GF-D8 (cell line): ENCODE measurements at regions not wholly inside any gene's neighbourhood (a gene's known extent, or its start where the extent isn't known, plus 50 kb on each side); places are given as distances from the start of the nearest gene placed in this dataset.
A peak's percentile ranks its signal among the peaks of the same experiment; 100 is the strongest.
"Not testable (repeated sequence)": the region's sequence is repeated elsewhere in the genome, so short reads cannot be mapped to it uniquely, and the experiment has no call there.

ENCODE experiments used
- DNase-seq: peaks from one replicate; lab custom pipeline; 2025; lab: John Stamatoyannopoulos, UW

- no peak for DNase-seq
Observed at GRCh38 chr10:36556468-36556867, 568.9 kb upstream of the ANKRD30A start.

- DNase-seq = no peak
Observed at GRCh38 chr10:36555036-36555435, 570.4 kb upstream of the ANKRD30A start.

- DNase-seq = no peak
Observed at GRCh38 chr10:36547965-36548364, 577.4 kb upstream of the ANKRD30A start.

- no peak for DNase-seq
Observed at GRCh38 chr10:36542493-36542892, 582.9 kb upstream of the ANKRD30A start.

GRCh38 chr10:36540611-36541010 is 584.8 kb upstream of the ANKRD30A start:
- DNase-seq = no peak

GRCh38 chr10:36538953-36539586 is 586.3 kb upstream of the ANKRD30A start:
- peak; percentile 65 for DNase-seq

- DNase-seq = peak; percentile 99
Observed at GRCh38 chr10:36534471-36535002, 590.9 kb upstream of the ANKRD30A start.

- no peak for DNase-seq
Observed at GRCh38 chr10:36533861-36534260, 591.5 kb upstream of the ANKRD30A start.

GRCh38 chr10:36533316-36533715 is 592.1 kb upstream of the ANKRD30A start:
- DNase-seq = no peak

- no peak for DNase-seq
Observed at GRCh38 chr10:36531621-36532020, 593.8 kb upstream of the ANKRD30A start.

GRCh38 chr10:36526033-36526432 is 599.4 kb upstream of the ANKRD30A start:
- DNase-seq = no peak

- DNase-seq = not testable (repeated sequence)
Observed at GRCh38 chr10:36524126-36524525, 601.3 kb upstream of the ANKRD30A start.

- no peak for DNase-seq
Observed at GRCh38 chr10:36519909-36520308, 605.5 kb upstream of the ANKRD30A start.

GRCh38 chr10:36516281-36516680 is 609.1 kb upstream of the ANKRD30A start:
- DNase-seq = no peak

- DNase-seq = no peak
Observed at GRCh38 chr10:36515319-36515718, 610.1 kb upstream of the ANKRD30A start.

GRCh38 chr10:36507715-36508114 is 617.7 kb upstream of the ANKRD30A start:
- no peak for DNase-seq

GRCh38 chr10:36506697-36507496 is 618.5 kb upstream of the ANKRD30A start:
- no peak for DNase-seq

GRCh38 chr10:36506261-36506660 is 619.1 kb upstream of the ANKRD30A start:
- DNase-seq = no peak

GRCh38 chr10:36504758-36505157 is 620.6 kb upstream of the ANKRD30A start:
- no peak for DNase-seq

- DNase-seq = no peak
Observed at GRCh38 chr10:36500266-36500665, 625.1 kb upstream of the ANKRD30A start.

GRCh38 chr10:36499693-36500092 is 625.7 kb upstream of the ANKRD30A start:
- DNase-seq = no peak

GRCh38 chr10:36496758-36497157 is 628.6 kb upstream of the ANKRD30A start:
- DNase-seq = no peak

- no peak for DNase-seq
Observed at GRCh38 chr10:36494371-36494770, 631.0 kb upstream of the ANKRD30A start.
